IMR-90 (cell line): ENCODE measurements at regions not wholly inside any gene's neighbourhood (a gene's known extent, or its start where the extent isn't known, plus 50 kb on each side); places are given as distances from the start of the nearest gene placed in this dataset.

Source experiments
- ATAC-seq: fragments of 200-7000 bp; cut with Tn5 transposase; 2 replicates; pipeline ENCODE4 v1.9.1; 2020; ENCODE audit warnings: low read depth, mild to moderate bottlenecking, moderate library complexity
- BruUV-seq: library from RNA; stranded (reverse); fragments of 400-500 nt; replicated peaks from 2 replicates; lab custom pipeline; 2021; lab: Mats Ljungman, UMichigan
- CTCF ChIA-PET: fragments of 300-600 bp; formaldehyde crosslinking; extraction: SDS; loops from one replicate; lab custom pipeline; 2021; ENCODE audit warnings: antibody characterized with exemption; lab: Yijun Ruan, JAX
- POLR2A ChIA-PET: fragments of 300-600 bp; sonication (Branson Sonifier 250); formaldehyde crosslinking; loops from one replicate; lab custom pipeline; 2022; ENCODE audit warnings: antibody characterized with exemption; ENCODE audit not compliant: unreplicated experiment; lab: Charles Lee
- DNase-seq: peaks from one replicate; pipeline ENCODE4 v3.0.0; 2013
- H2AFZ ChIP-seq: replicated peaks from 2 replicates; pipeline ENCODE3; 2013; ENCODE audit warnings: low read length, mild to moderate bottlenecking; ENCODE audit not compliant: poor library complexity
- H2AK5ac ChIP-seq: 2 replicates; pipeline ENCODE4 v1.6.1; 2013; ENCODE audit warnings: low read depth, low read length, inconsistent platforms
- H2AK9ac ChIP-seq: replicated peaks from 2 replicates; pipeline ENCODE3; 2013; ENCODE audit warnings: mild to moderate bottlenecking, low read depth, low read length, moderate library complexity; ENCODE audit not compliant: poor library complexity
- H2BK120ac ChIP-seq: 2 replicates; pipeline ENCODE4 v1.6.1; 2013; ENCODE audit warnings: low read depth, low read length, inconsistent platforms
- H2BK15ac ChIP-seq: 3 replicates; pipeline ENCODE4 v1.6.1; 2013; ENCODE audit warnings: low read depth, low read length, inconsistent platforms
- H2BK20ac ChIP-seq: 2 replicates; pipeline ENCODE4 v1.6.1; 2013; ENCODE audit warnings: low read depth, mild to moderate bottlenecking, inconsistent platforms, low read length, moderate library complexity
- H2BK5ac ChIP-seq: 2 replicates; pipeline ENCODE4 v1.6.1; 2013; ENCODE audit warnings: mild to moderate bottlenecking, low read depth, low read length, inconsistent platforms; ENCODE audit not compliant: poor library complexity, severe bottlenecking
- H3K14ac ChIP-seq: replicated peaks from 2 replicates; pipeline ENCODE4 v1.6.1; 2013; ENCODE audit warnings: low read depth, low read length, inconsistent platforms
- H3K18ac ChIP-seq: 2 replicates; pipeline ENCODE4 v1.6.1; 2013; ENCODE audit warnings: low read depth, low read length, control low read depth
- H3K23ac ChIP-seq: 2 replicates; pipeline ENCODE4 v1.6.1; 2013; ENCODE audit warnings: low read depth, low read length, inconsistent platforms
- H3K27ac ChIP-seq: 2 replicates; pipeline ENCODE4 v1.5.1; 2013; ENCODE audit warnings: mild to moderate bottlenecking, control low read depth, low read length; ENCODE audit not compliant: insufficient read depth
- H3K27me3 ChIP-seq: 2 replicates; pipeline ENCODE4 v1.6.1; 2013; ENCODE audit warnings: low read length; ENCODE audit not compliant: control insufficient read depth, insufficient read depth
- H3K36me3 ChIP-seq: 2 replicates; pipeline ENCODE4 v1.6.1; 2013; ENCODE audit warnings: low read length, mixed read lengths; ENCODE audit not compliant: control insufficient read depth, insufficient read depth
- H3K4ac ChIP-seq: 2 replicates; pipeline ENCODE4 v1.6.1; 2013; ENCODE audit warnings: low read depth, low read length, inconsistent platforms
- H3K4me1 ChIP-seq: 2 replicates; pipeline ENCODE4 v1.6.1; 2013; ENCODE audit warnings: low read length, mixed read lengths; ENCODE audit not compliant: control insufficient read depth, insufficient read depth
- H3K4me2 ChIP-seq: 2 replicates; pipeline ENCODE4 v1.6.1; 2013; ENCODE audit warnings: low read depth, mild to moderate bottlenecking, control low read depth, low read length, moderate library complexity
- H3K4me3 ChIP-seq: 2 replicates; pipeline ENCODE4 v1.5.1; 2013; ENCODE audit warnings: low read depth, mild to moderate bottlenecking, control low read depth, low read length, moderate library complexity; ENCODE audit not compliant: insufficient read depth
- H3K56ac ChIP-seq: 2 replicates; pipeline ENCODE4 v1.6.1; 2013; ENCODE audit warnings: low read length, inconsistent platforms; ENCODE audit not compliant: insufficient read depth; ENCODE audit errors: extremely low read depth
- H3K79me1 ChIP-seq, 2 experiments: 2 replicates each; pipeline ENCODE4 v1.6.1; 2013; ENCODE audit warnings: low read length in 2 of 2, inconsistent platforms in 1 of 2, low read depth in 1 of 2
- H3K9ac ChIP-seq: 2 replicates; pipeline ENCODE4 v1.6.1; 2013; ENCODE audit warnings: low read depth, low read length, control low read depth
- H3K9me1 ChIP-seq: 2 replicates; pipeline ENCODE4 v1.6.1; 2013; ENCODE audit warnings: low read length, inconsistent platforms; ENCODE audit not compliant: insufficient read depth
- H3K9me3 ChIP-seq: 2 replicates; pipeline ENCODE4 v1.6.1; 2013; ENCODE audit warnings: low read length; ENCODE audit not compliant: control insufficient read depth, insufficient read depth
- H4K20me1 ChIP-seq: 2 replicates; pipeline ENCODE4 v1.6.1; 2013; ENCODE audit warnings: low read length, inconsistent platforms; ENCODE audit not compliant: insufficient read depth
- H4K5ac ChIP-seq: 2 replicates; pipeline ENCODE4 v1.6.1; 2013; ENCODE audit warnings: mild to moderate bottlenecking, low read depth, low read length, control low read depth
- H4K8ac ChIP-seq, 2 experiments: 2 replicates each; pipeline ENCODE4 v1.6.1; 2013; ENCODE audit warnings: low read depth in 2 of 2, low read length in 2 of 2, control low read depth in 1 of 2, inconsistent platforms in 1 of 2
- H4K91ac ChIP-seq: 2 replicates; pipeline ENCODE4 v1.6.1; 2013; ENCODE audit warnings: low read depth, low read length, inconsistent platforms; ENCODE audit not compliant: insufficient read depth
- CHD1 ChIP-seq: IDR thresholded peaks from 2 replicates; pipeline ENCODE4 v1.6.1; 2012; ENCODE audit warnings: low read depth, low read length, improper control_type of control experiment
- FOS ChIP-seq: fragments of 150-350 bp; IDR thresholded peaks from 2 replicates; pipeline ENCODE4 v1.6.1; 2016; ENCODE audit warnings: low read depth, low read length
- MXI1 ChIP-seq: IDR thresholded peaks from 2 replicates; pipeline ENCODE4 v1.6.1; 2012; ENCODE audit warnings: low read depth, mild to moderate bottlenecking, low read length, moderate library complexity, borderline replicate concordance
- NFE2L2 ChIP-seq: fragments of 150-350 bp; IDR thresholded peaks from 2 replicates; pipeline ENCODE4 v1.6.1; 2016; ENCODE audit warnings: low read depth, mild to moderate bottlenecking, low read length
- WGBS, 2 experiments: methylation state at CpG; one replicate each; pipeline versions ENCODE4 v1.1.5 to v1.1.7; 2013; ENCODE audit warnings: missing lambda C conversion rate in 2 of 2; ENCODE audit not compliant: insufficient read length in 1 of 2; ENCODE audit errors: extremely low coverage in 2 of 2; 5-methylcytosine and 5-hydroxymethylcytosine counted together
- dilution Hi-C: fragments of 300-500 bp; cut with HindIII; formaldehyde crosslinking; loops from one replicate; pipeline ENCODE4 v1.14.3; 2018; ENCODE audit warnings: low sequenced_read_pairs; ENCODE audit not compliant: unreplicated experiment
- in situ Hi-C: fragments of 300-500 bp; cut with MboI; formaldehyde crosslinking; loops from 3 replicates; pipeline ENCODE4 v1.14.3; 2019; ENCODE audit warnings: low sequenced_read_pairs, inconsistent platforms, mixed read lengths
- intact Hi-C: fragments of 100-400 bp; cut with micrococcal nuclease; formaldehyde crosslinking; loops from 2 replicates; pipeline ENCODE4 v1.10.0; 2022

- Histone ChIP-seq H3K9me1 (no peaks in the 10 kb centered on the region), H3K79me1 (no peaks in the 10 kb centered on the region), H3K27me3 (no peaks in the 10 kb centered on the region), H4K8ac (no peak overlapping the region), H3K56ac (no peak overlapping the region), H3K9me3 (peaks cover 61% of the 10 kb centered on the region), H3K36me3 (no peaks in the 10 kb centered on the region), H3K14ac (no peak overlapping the region), H2BK20ac (no peak overlapping the region), H4K91ac (no peak overlapping the region), H2BK15ac (no peak overlapping the region), H2AK5ac (no peak overlapping the region), H3K23ac (no peak overlapping the region), H2AFZ (no peak overlapping the region), H3K4me2 (no peak overlapping the region), H3K4ac (no peak overlapping the region), H4K20me1 (no peaks in the 10 kb centered on the region), H2BK5ac (no peak overlapping the region), H2AK9ac (no peak overlapping the region), H3K4me3 (no peak overlapping the region), H3K9ac (no peak overlapping the region), H3K18ac (no peak overlapping the region), H4K5ac (no peak overlapping the region), H2BK120ac (no peak overlapping the region), H3K4me1 (no peaks in the 10 kb centered on the region), H3K27ac (no peak overlapping the region)
- no TSS peak for BruUV-seq
- DNase-seq (no peak), ATAC-seq (no peak)
- intact Hi-C loops (no loop called here), in situ Hi-C loops (no loop called here), dilution Hi-C loops (no loop called here)
- ChIA-PET CTCF (no interaction called here), POLR2A (no interaction called here)
- TF ChIP-seq CHD1 (no peak), NFE2L2 (no peak), FOS (no peak), MXI1 (no peak)
- 55% methylated on average over 4 of the region's 8 CpGs; no CpG with 5 or more reads in 1 of the 2 experiments for WGBS, 2 experiments
Measured at GRCh38 chr11:134536677-134537076, 124.6 kb upstream of the B3GAT1 start.
